NCI-H2029 treated with DMSO at 0.1 percent for 48 hours (cell line): ENCODE measurements at regions not wholly inside any gene's neighbourhood (a gene's known extent, or its start where the extent isn't known, plus 50 kb on each side); places are given as distances from the start of the nearest gene placed in this dataset.
"Not testable (repeated sequence)": the region's sequence is repeated elsewhere in the genome, so short reads cannot be mapped to it uniquely, and the experiment has no call there.

ENCODE experiments used
- DNase-seq: peaks from one replicate; lab custom pipeline; 2025; lab: John Stamatoyannopoulos, UW

- DNase-seq, result no peak
These were observed 152.6 kb upstream of the PLSCR5 start for GRCh38 chr3:146757759-146758158.

- no peak for DNase-seq
These were observed 145.1 kb upstream of the PLSCR5 start for GRCh38 chr3:146750196-146750595.

GRCh38 chr3:146747928-146748327, 142.8 kb upstream of the PLSCR5 start:
- DNase-seq, result no peak

GRCh38 chr3:146747051-146747450, 141.9 kb upstream of the PLSCR5 start:
- DNase-seq, result no peak

- no peak for DNase-seq
These were observed 141.0 kb upstream of the PLSCR5 start for GRCh38 chr3:146746190-146746589.

GRCh38 chr3:146739203-146739671, 134.1 kb upstream of the PLSCR5 start:
- no peak for DNase-seq

- no peak for DNase-seq
These were observed 127.2 kb upstream of the PLSCR5 start for GRCh38 chr3:146732325-146732724.

GRCh38 chr3:146715170-146715569, 110.0 kb upstream of the PLSCR5 start:
- DNase-seq, result no peak

GRCh38 chr3:146712806-146713205, 107.7 kb upstream of the PLSCR5 start:
- DNase-seq, result no peak

- DNase-seq, result no peak
These were observed 104.8 kb upstream of the PLSCR5 start for GRCh38 chr3:146709969-146710368.

GRCh38 chr3:146705225-146705624, 100.1 kb upstream of the PLSCR5 start:
- no peak for DNase-seq

- DNase-seq, result no peak
These were observed 97.1 kb upstream of the PLSCR5 start for GRCh38 chr3:146702237-146702636.

GRCh38 chr3:146701246-146701645, 96.1 kb upstream of the PLSCR5 start:
- no peak for DNase-seq

- DNase-seq, result not testable (repeated sequence)
These were observed 94.9 kb upstream of the PLSCR5 start for GRCh38 chr3:146700025-146700424.

GRCh38 chr3:146692254-146692653, 87.1 kb upstream of the PLSCR5 start:
- DNase-seq, result no peak

- DNase-seq, result no peak
These were observed 80.1 kb upstream of the PLSCR5 start for GRCh38 chr3:146685050-146685814.

- DNase-seq, result peak; percentile 3
These were observed 77.0 kb upstream of the PLSCR5 start for GRCh38 chr3:146682171-146682570.

GRCh38 chr3:146680617-146681016, 75.5 kb upstream of the PLSCR5 start:
- no peak for DNase-seq

- no peak for DNase-seq
These were observed 74.8 kb upstream of the PLSCR5 start for GRCh38 chr3:146679995-146680394.

GRCh38 chr3:146679191-146679590, 74.0 kb upstream of the PLSCR5 start:
- DNase-seq, result no peak

GRCh38 chr3:146672941-146673340, 67.8 kb upstream of the PLSCR5 start:
- DNase-seq, result no peak

GRCh38 chr3:146664403-146664802, 59.3 kb upstream of the PLSCR5 start:
- no peak for DNase-seq

GRCh38 chr3:146658841-146659240, 53.7 kb upstream of the PLSCR5 start:
- DNase-seq, result no peak
